Activated CD4-positive, CD25-positive, alpha-beta regulatory T cell treated with anti-CD3 and anti-CD28 coated beads, Interleukin-2, amount 50 U/mL, for 16 hours (primary cell): ENCODE measurements at regions not wholly inside any gene's neighbourhood (a gene's known extent, or its start where the extent isn't known, plus 50 kb on each side); places are given as distances from the start of the nearest gene placed in this dataset.

Experiments used
- DNase-seq: peaks from one replicate; pipeline ENCODE4 v3.0.0-alpha.2; 2020; ENCODE audit warnings: low read depth, low spot score

- DNase-seq = no peak
Measured at GRCh38 chr15:91555312-91555711, 298.2 kb upstream of the SLCO3A1 start.

- DNase-seq = no peak
Measured at GRCh38 chr15:91556926-91557325, 296.6 kb upstream of the SLCO3A1 start.

GRCh38 chr15:91559066-91559465 is 294.4 kb upstream of the SLCO3A1 start:
- DNase-seq = no peak

GRCh38 chr15:91561371-91562100 is 292.0 kb upstream of the SLCO3A1 start:
- DNase-seq = no peak

- DNase-seq = no peak
Measured at GRCh38 chr15:91562698-91563097, 290.8 kb upstream of the SLCO3A1 start.

GRCh38 chr15:91564631-91565030 is 288.9 kb upstream of the SLCO3A1 start:
- DNase-seq = no peak

GRCh38 chr15:91566141-91566540 is 287.4 kb upstream of the SLCO3A1 start:
- no peak for DNase-seq

GRCh38 chr15:91568036-91568435 is 285.5 kb upstream of the SLCO3A1 start:
- no peak for DNase-seq

- no peak for DNase-seq
Measured at GRCh38 chr15:91572110-91572509, 281.4 kb upstream of the SLCO3A1 start.

- no peak for DNase-seq
Measured at GRCh38 chr15:91576096-91576495, 277.4 kb upstream of the SLCO3A1 start.

GRCh38 chr15:91578511-91578910 is 275.0 kb upstream of the SLCO3A1 start:
- no peak for DNase-seq

GRCh38 chr15:91584895-91585294 is 268.6 kb upstream of the SLCO3A1 start:
- DNase-seq = no peak

- DNase-seq = no peak
Measured at GRCh38 chr15:91586560-91586959, 266.9 kb upstream of the SLCO3A1 start.

GRCh38 chr15:91589360-91589759 is 264.1 kb upstream of the SLCO3A1 start:
- DNase-seq = no peak

GRCh38 chr15:91592567-91592966 is 260.9 kb upstream of the SLCO3A1 start:
- no peak for DNase-seq

- no peak for DNase-seq
Measured at GRCh38 chr15:91593067-91593466, 260.4 kb upstream of the SLCO3A1 start.

GRCh38 chr15:91593653-91594052 is 259.9 kb upstream of the SLCO3A1 start:
- DNase-seq = no peak

- DNase-seq = no peak
Measured at GRCh38 chr15:91599261-91599660, 254.2 kb upstream of the SLCO3A1 start.

- DNase-seq = no peak
Measured at GRCh38 chr15:91603384-91604080, 250.0 kb upstream of the SLCO3A1 start.

GRCh38 chr15:91604122-91604521 is 249.4 kb upstream of the SLCO3A1 start:
- DNase-seq = no peak

- no peak for DNase-seq
Measured at GRCh38 chr15:91605576-91605975, 247.9 kb upstream of the SLCO3A1 start.

- no peak for DNase-seq
Measured at GRCh38 chr15:91609231-91609630, 244.3 kb upstream of the SLCO3A1 start.

GRCh38 chr15:91609966-91610365 is 243.5 kb upstream of the SLCO3A1 start:
- DNase-seq = no peak
